Fibroblast of mammary gland (primary cell): ENCODE measurements at regions not wholly inside any gene's neighbourhood (a gene's known extent, or its start where the extent isn't known, plus 50 kb on each side); places are given as distances from the start of the nearest gene placed in this dataset.

ENCODE experiments used
- DNase-seq: peaks from one replicate; pipeline ENCODE4 v3.0.0-alpha.2; 2010; ENCODE audit warnings: low read depth
- H3K4me3 ChIP-seq: 2 replicates; pipeline ENCODE4 v1.5.1; 2011; ENCODE audit warnings: low read depth, mild to moderate bottlenecking, low read length, moderate library complexity; ENCODE audit not compliant: control insufficient read depth
- TF ChIP-seq, protein P1 (sequence below): conservative IDR thresholded peaks from 2 replicates; pipeline ENCODE4 v1.5.1; 2011; ENCODE audit warnings: low read depth, low read length, inconsistent platforms; ENCODE audit not compliant: control insufficient read depth, insufficient read depth

DNA sequence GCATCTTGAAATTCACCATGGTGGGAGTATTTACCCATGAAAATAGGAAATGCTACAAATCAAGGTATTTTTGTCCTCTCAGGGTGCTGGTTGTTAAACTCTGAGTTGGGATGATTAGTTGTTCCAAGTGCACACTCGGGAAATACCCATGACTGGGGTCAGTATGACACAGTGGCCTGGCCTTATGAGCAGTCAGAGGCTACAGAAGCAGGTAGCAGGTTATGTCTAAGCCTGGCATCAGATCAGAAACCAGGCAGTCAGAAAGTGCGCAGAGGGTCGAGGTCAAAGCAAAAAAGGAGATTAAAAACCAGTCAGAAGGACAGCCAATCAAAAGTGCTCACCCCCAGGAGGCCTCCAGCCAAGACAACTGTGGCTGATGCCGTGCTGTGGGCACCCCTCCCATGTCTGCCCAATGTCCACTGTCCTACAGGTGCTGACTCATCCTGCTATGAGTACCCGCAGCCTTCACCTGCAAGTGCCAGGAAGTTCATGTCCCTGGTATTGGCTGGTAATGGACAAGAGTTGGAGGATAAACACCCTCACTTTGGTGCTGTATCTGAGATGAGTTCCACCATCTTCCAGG, 117.4 kb upstream of the SLC24A3 start:
- no peak overlapping the region for H3K4me3 ChIP-seq
- TF ChIP-seq, protein P1, sequence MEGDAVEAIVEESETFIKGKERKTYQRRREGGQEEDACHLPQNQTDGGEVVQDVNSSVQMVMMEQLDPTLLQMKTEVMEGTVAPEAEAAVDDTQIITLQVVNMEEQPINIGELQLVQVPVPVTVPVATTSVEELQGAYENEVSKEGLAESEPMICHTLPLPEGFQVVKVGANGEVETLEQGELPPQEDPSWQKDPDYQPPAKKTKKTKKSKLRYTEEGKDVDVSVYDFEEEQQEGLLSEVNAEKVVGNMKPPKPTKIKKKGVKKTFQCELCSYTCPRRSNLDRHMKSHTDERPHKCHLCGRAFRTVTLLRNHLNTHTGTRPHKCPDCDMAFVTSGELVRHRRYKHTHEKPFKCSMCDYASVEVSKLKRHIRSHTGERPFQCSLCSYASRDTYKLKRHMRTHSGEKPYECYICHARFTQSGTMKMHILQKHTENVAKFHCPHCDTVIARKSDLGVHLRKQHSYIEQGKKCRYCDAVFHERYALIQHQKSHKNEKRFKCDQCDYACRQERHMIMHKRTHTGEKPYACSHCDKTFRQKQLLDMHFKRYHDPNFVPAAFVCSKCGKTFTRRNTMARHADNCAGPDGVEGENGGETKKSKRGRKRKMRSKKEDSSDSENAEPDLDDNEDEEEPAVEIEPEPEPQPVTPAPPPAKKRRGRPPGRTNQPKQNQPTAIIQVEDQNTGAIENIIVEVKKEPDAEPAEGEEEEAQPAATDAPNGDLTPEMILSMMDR: no peak
- DNase-seq: no peak

- DNase-seq: no peak
- TF ChIP-seq, protein P1: no peak
- no peak overlapping the region for H3K4me3 ChIP-seq
Measured at GRCh38 chr20:19095762-19096161, 116.7 kb upstream of the SLC24A3 start.

DNA sequence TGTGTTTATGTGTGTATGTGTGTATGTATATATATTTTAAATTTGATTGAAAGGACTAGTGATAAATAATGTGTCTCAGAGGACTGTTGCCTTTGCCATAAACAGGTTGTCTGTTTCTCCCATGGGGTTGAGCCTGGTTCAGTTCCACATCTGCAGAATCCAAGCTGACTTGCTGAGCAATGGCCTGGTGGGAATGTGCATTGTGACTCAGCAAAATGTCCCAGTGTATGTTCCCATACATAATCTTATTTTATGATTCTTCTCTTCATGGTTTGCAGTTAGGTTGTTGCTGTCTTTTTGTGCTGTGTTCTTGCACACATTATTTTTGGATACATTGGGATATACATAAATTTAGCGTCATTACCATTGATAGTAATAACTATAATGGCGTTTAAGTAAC, 115.6 kb upstream of the SLC24A3 start:
- no peak overlapping the region for H3K4me3 ChIP-seq
- no peak for DNase-seq
- TF ChIP-seq, protein P1: no peak

GRCh38 chr20:19098117-19098516, 114.3 kb upstream of the SLC24A3 start:
- TF ChIP-seq, protein P1: no peak
- no peak overlapping the region for H3K4me3 ChIP-seq
- DNase-seq: no peak

DNA sequence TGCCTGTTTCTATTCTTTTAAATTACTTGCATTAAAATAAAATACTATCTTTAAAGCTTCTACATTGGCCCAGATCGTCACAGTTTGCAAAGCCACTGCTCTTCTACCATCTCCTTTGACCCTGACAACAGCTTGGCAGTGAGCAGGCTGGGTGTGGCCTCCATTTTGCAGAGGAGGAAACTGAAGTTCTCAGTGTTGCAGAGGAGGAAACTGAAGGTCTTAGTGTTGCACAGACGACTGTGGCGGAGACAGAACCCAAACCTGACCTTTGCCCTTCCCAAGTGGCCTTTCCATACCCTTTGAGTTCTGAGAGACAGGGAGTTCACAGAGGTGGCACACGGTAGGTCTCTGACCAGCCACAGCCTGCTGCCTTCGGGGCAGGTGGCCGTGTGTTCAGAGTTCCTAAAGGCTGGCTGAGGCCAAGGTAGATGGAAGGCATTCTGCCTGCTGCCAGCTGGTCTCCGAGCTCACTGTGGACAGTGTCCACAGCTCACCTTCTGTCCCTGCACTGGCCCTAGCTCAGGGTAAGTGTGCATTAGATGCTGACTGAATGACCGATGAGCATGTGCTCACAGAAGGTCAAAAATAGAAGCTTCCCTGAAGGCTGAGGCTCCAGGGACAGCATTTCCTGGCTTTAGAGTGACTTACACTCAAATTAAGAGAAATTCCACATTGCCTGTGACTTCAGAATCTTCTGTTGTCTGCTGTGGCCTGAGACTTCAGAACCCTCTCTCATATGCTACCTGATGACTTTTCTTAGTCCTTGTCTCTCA, 113.5 kb upstream of the SLC24A3 start:
- no peak overlapping the region for H3K4me3 ChIP-seq
- no peak for DNase-seq
- TF ChIP-seq, protein P1: no peak

GRCh38 chr20:19099596-19100545, 112.6 kb upstream of the SLC24A3 start:
- TF ChIP-seq, protein P1: no peak
- H3K4me3 ChIP-seq: no peak overlapping the region
- DNase-seq: no peak
